Inflammatory macrophage treated with lipopolysaccharide for 1 hour (primary cell): ENCODE measurements at regions not wholly inside any gene's neighbourhood (a gene's known extent, or its start where the extent isn't known, plus 50 kb on each side); places are given as distances from the start of the nearest gene placed in this dataset.
A peak's percentile ranks its signal among the peaks of the same experiment; 100 is the strongest.

Experiments
- DNase-seq, 2 donors: peaks; one replicate each; pipeline ENCODE4 v3.0.0-alpha.2; 2020 to 2022

- DNase-seq, result no peak
Observed at GRCh38 chr5:3963652-3964051, 368.0 kb downstream of the IRX1 start.

GRCh38 chr5:3980156-3980555 lies 384.5 kb downstream of the IRX1 start:
- no peak for DNase-seq

DNA sequence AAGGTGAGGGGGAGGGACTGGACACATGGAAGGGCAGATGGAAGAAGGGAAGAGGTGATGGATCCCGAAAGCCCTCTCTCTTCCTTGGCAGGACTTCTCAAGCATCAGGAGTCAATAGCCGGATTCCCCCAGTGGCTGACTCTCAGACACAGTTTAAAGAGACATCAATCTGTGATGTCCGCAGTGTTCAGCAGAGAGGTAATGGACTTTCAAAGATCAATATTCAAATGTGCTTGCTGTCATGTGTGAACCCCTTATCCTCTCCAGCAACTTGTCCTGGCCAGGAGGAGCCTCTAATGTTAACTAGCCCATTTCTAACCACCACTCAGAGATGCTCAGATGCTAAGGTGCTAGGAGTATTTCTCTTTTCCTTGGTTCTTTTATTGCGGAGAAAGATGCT lies 392.2 kb downstream of the IRX1 start:
- DNase-seq, result no peak

GRCh38 chr5:3993856-3994473 lies 398.3 kb downstream of the IRX1 start:
- DNase-seq, result peak; percentile 31 to 32

DNA sequence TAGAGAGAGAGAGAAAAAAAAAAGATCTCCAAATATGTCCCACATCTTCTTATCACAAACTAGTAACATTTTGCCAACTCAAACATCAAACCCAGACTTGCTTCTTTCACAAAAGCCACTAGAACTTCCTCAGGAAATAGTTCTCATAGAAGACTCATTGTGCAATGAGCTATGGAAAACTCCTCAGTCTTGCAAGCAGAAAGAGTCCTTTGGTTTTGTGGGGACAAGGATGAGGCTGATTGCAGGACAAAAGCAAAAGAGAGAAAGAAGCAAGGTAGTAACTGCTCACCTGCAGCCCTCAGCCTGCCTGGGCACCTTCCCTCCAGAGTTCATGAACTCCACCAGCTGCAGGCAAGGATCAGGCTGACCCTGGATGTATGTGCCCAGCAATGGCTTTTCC lies 399.0 kb downstream of the IRX1 start:
- peak; percentile 2 to 16 for DNase-seq

DNA sequence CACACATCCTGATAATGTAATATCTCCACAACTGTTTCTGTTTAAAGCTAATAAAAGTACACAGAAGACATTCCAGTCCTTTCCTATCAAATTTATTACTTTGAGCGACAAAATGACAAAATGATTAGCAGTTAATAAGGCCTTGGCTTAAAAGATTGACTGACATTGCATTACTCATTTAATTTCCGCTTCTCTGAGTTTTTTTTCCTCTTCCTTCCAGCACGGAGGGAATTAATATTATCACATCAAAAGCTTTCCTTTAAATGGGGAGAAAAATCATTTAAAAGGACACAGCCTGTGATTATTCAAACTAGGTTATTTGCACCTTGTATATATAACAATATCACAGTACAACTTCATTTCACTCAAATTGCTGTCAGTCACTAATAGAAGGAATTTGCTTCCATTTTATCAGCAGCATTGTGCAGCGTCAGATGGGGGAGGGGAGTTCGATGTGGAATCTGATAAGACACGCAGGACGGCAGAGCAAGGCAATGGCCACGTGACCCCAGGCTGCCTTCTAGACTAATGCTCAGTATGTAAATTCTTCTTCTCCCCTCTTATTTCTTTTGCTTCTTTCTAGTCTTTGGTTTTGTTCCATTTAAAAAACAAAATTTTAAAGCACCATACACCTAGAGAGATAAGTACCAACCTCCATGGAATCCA lies 400.5 kb downstream of the IRX1 start:
- DNase-seq, result no peak

DNA sequence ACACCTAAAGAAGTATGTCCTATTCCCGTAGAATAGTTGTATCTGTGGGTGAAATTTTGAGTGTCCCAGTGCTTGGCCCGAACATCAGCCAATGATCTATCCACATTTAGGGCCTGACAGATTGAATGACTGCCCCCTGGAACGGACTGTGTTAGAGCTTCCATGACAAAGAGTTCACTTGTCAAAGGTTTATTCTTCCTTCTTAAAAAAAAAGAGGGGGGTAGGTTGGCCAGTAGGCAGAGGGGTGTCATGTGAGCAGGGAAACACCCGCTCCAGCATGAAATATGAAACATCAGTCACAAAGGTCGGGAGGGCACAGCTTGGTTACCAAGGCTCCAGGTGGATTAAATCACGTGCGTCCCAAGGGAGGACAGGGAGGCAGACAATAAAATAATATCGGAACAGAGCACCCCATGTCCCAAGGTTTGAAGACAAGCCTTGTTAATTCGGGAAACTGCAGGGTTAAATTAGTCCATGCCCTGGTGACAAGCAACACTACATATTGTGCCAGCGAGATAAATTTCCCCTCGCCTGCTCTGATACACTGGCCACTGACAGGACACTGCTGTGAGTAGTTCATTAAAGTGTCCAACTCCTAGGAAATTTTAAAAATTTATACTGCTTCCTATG lies 401.2 kb downstream of the IRX1 start:
- DNase-seq, result no peak

- no peak for DNase-seq
Observed at GRCh38 chr5:3997670-3998069, 402.0 kb downstream of the IRX1 start.

DNA sequence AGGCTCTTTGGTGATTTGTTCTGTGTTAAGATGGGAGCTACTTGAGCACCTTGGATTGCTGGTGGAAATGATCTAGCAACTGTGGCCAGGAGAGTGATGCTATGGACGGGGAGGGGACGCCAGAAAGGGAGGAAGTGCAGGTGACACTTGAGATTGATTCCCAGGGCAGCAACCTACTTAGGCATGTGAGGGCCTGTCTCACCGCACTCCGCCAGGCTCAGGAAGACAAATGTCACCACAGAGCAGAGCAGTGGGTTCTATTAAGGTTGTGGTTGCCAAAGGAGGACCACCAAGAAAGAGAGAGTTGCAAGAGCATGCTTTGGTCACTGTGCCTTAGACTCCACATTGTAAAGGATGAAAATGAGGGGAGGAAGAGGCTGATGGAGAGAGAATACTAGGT lies 404.3 kb downstream of the IRX1 start:
- DNase-seq, result no peak

- no peak for DNase-seq
Observed at GRCh38 chr5:4001004-4001403, 405.4 kb downstream of the IRX1 start.

DNA sequence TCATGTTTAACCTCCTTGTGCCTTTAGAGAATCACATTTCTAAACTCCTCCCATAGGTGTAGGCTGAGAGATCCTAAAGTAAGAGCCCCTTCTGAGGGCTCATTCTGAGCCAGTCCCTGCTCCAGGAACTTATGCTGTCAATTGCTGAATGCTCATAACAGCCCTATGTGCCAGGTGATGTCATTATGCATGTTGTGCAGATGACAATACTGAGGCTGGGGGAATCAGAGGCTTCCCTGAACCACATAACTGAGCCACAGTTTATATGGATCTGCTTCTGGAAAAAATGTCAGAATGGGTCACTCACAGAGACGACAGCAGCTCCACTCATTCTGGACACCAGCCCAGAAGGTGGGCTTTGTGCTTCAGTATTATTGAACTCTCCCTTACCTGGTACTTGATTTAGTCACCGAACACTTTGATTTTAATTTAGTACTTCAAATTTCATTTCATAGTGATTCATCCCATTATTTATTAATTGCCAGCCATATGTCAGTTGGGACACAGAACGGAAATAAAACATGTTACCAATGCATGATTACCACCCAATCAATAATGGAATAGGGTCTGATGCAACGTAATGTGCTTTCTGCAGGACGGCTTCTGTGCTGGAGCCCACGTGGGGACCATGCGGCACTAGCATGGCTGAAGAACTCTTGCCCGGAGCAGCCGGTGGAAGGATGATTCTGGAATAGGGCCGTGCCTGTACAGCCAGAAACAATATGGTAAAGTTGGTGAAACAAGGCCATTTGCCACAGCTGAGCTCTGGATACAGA lies 406.3 kb downstream of the IRX1 start:
- DNase-seq, result no peak

DNA sequence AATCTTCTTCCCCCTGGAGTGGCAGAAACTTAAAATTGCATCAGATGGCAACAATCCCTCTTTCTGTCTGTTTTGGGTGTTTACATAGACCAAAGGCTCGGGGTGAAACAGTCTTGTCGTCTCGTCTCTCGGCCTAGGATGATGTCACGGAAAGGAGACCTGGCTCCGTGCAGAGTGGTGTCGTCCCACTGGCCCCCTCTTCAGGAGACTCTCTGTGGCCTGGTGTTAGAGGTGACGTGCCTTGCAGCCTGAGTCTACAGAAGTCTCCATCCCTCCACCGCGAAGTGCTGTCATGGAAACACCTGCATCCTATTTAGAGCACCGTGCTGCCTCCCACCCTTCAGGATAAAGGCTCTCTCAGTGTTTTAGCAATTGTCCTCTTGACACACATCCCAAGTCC lies 409.7 kb downstream of the IRX1 start:
- no peak for DNase-seq

- DNase-seq, result no peak
Observed at GRCh38 chr5:4007001-4007400, 411.4 kb downstream of the IRX1 start.

- no peak for DNase-seq
Observed at GRCh38 chr5:4011943-4012342, 416.3 kb downstream of the IRX1 start.

DNA sequence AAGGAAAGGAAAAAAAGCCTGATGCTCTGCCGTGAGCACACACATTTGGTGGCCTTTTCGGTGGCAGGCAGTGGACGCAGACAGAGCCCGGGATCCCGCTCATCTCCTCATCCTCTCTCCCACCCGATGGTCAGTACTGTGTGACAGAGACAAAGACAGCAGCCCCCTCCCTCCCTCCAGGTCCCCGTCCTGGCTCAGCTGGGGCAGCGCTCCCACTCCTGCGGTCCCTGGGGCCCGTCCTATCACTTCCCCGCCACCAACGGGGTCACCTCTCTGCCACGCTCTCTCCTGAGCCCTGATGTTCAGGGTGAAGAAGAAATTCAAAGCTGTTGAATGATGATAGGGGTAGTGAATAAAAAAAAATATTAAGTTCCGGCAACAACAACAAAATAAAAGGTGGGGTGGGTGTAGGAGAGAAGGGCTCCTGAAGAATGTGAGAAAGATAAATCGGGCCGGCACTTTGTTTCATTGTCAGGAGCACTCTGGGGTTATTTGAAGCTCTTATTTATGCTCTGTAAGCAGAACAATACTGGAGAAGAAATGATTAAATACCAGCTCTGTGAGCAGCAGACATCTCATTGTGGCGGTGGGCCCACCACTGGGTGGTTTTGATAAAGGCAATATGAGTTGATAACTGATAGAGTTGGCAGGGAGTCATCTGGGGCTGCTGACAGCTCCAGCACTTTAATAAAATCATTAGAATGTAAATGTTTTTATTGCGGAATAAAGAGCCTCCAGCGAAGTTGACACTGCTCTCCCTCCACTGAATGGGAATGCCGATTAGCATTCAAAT lies 417.7 kb downstream of the IRX1 start:
- DNase-seq, result no peak

GRCh38 chr5:4015709-4016108 lies 420.1 kb downstream of the IRX1 start:
- DNase-seq, result no peak

DNA sequence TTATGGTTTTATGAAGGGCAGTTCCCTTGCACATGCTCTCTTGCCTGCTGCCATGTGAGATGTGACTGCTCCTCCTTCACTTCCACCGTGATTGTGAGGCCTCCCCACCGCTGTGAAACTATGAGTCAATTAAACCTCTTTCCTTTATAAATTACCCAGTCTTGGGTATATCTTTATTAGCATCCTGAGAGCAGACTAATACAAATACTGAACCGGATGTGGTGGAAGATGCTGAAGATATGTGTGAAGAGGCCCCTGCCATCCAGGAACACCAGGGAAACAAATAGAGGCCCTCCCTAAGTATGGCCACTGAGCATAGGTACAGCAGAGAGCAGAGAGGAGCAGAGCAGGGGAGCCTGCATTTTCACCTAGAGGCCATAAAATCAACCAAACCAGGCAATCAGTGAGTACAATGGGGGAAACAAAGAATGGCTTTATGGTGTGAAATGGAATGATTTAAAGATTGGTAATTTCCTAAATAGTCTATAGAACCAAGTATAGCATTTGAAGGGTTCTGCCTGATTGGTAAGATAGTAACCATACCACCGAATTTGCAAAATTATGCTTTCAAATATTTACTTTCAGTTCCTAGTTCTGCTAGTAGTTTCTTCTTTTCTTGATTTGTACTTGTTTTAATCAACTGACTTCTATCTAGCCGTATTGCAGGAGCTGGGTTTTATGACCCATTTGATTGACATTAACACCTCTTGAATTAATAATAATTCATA lies 421.6 kb downstream of the IRX1 start:
- DNase-seq, result no peak

GRCh38 chr5:4018007-4018406 lies 422.4 kb downstream of the IRX1 start:
- DNase-seq, result no peak

- peak; percentile 19 to 36 for DNase-seq
Observed at GRCh38 chr5:4019009-4019769, 423.6 kb downstream of the IRX1 start.

- DNase-seq, result no peak
Observed at GRCh38 chr5:4019841-4020240, 424.2 kb downstream of the IRX1 start.

GRCh38 chr5:4020400-4020799 lies 424.8 kb downstream of the IRX1 start:
- DNase-seq, result no peak
